H1 (cell line): ENCODE measurements at regions not wholly inside any gene's neighbourhood (a gene's known extent, or its start where the extent isn't known, plus 50 kb on each side); places are given as distances from the start of the nearest gene placed in this dataset.

Experiments
- BRCA1 ChIP-seq: IDR thresholded peaks from 2 replicates; pipeline ENCODE4 v1.6.1; 2012; ENCODE audit warnings: low read depth, low read length, improper control_type of control experiment
- CHD2 ChIP-seq: IDR thresholded peaks from 2 replicates; pipeline ENCODE4 v1.6.1; 2012; ENCODE audit warnings: low read length, improper control_type of control experiment
- CHD7 ChIP-seq: fragments of 300-600 bp; sonication (generic); IDR thresholded peaks from 2 replicates; pipeline ENCODE4 v1.7.1; 2012; ENCODE audit warnings: low read length, moderate library complexity, mild to moderate bottlenecking, inconsistent platforms; ENCODE audit not compliant: insufficient replicate concordance
- CTBP2 ChIP-seq: IDR thresholded peaks from 2 replicates; pipeline ENCODE4 v1.7.0; 2011; ENCODE audit warnings: borderline replicate concordance, mild to moderate bottlenecking, moderate library complexity, mixed read lengths, low read length; ENCODE audit not compliant: insufficient read depth, insufficient read length
- GTF2F1 ChIP-seq: IDR thresholded peaks from 2 replicates; pipeline ENCODE4 v1.6.1; 2012; ENCODE audit warnings: low read depth, low read length, improper control_type of control experiment, borderline replicate concordance
- POLR2AphosphoS5 ChIP-seq: IDR thresholded peaks from 2 replicates; pipeline ENCODE4 v1.6.1; 2011; ENCODE audit warnings: low read depth, low read length
- TBP ChIP-seq: IDR thresholded peaks from 2 replicates; pipeline ENCODE4 v1.6.1; 2011; ENCODE audit warnings: low read depth, low read length, improper control_type of control experiment
- TF ChIP-seq, protein P1 (sequence below): IDR thresholded peaks from 2 replicates; pipeline ENCODE4 v1.6.1; 2012; ENCODE audit warnings: low read length, inconsistent platforms

DNA sequence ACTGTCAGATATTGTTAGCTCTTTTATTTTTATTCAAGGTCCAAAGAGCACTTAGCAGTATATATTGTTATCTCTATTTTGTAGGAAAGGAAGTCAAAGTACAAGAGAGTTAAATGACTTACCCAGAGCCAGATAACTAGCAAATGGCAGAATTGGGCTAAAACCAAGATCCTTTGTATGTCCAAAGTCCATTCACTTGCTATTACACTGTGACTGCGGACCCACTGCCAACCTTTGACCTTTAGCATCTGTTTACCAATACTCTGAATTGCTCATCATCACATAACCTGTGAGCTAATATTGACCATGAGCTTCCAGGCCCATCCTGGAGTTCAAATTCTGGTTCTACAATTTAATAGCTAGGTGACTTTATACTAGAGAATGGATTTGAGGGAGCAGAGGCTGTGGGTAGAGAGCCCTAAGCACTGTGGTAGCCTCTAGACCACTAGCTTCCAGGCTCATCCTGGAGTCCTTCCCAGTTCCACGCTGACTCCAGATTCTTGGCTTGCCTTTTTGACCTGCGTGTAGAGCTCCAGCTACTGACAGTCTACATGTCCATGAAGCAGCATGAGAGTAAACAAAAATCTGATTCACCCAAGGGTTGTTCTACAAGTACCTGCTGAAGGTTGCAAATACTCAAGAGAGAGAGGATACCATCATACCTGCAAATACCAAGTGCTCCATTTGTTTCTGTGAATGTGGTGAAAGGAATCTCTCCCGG lies 424.0 kb downstream of the SH3GL2 start (continued):
- TF ChIP-seq, protein P1, sequence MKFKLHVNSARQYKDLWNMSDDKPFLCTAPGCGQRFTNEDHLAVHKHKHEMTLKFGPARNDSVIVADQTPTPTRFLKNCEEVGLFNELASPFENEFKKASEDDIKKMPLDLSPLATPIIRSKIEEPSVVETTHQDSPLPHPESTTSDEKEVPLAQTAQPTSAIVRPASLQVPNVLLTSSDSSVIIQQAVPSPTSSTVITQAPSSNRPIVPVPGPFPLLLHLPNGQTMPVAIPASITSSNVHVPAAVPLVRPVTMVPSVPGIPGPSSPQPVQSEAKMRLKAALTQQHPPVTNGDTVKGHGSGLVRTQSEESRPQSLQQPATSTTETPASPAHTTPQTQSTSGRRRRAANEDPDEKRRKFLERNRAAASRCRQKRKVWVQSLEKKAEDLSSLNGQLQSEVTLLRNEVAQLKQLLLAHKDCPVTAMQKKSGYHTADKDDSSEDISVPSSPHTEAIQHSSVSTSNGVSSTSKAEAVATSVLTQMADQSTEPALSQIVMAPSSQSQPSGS, result no peak
- TF ChIP-seq CTBP2 (no peak), CHD2 (no peak), CHD7 (no peak), GTF2F1 (no peak), TBP (no peak), POLR2AphosphoS5 (no peak), BRCA1 (no peak)
